ENCODE measurements at regions not wholly inside any gene's neighbourhood (a gene's known extent, or its start where the extent isn't known, plus 50 kb on each side); places are given as distances from the start of the nearest gene placed in this dataset.
"Not testable (repeated sequence)": the region's sequence is repeated elsewhere in the genome, so short reads cannot be mapped to it uniquely, and the experiment has no call there.

DNA sequence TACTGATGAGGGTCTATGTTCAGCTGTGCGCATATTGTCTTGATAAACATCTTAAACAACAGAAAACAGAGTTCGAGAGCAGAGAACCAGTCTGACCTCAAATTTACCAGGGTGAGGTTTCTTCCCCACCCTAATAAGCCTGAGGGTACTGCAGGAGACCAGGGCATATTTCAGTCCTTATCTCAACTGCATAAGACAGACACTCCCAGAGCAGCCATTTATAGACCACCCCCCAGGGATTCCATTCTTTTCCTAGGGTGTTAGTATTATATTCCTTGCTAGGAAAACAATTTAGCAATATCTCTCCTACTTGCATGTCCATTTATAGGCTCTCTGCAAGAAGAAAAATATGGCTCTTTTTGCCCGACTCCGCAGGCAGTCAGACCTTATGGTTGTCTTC is 89.5 kb upstream of the POMZP3 start:
- DNase-seq (ENCODE audit: low read depth), result not testable (repeated sequence)

DNA sequence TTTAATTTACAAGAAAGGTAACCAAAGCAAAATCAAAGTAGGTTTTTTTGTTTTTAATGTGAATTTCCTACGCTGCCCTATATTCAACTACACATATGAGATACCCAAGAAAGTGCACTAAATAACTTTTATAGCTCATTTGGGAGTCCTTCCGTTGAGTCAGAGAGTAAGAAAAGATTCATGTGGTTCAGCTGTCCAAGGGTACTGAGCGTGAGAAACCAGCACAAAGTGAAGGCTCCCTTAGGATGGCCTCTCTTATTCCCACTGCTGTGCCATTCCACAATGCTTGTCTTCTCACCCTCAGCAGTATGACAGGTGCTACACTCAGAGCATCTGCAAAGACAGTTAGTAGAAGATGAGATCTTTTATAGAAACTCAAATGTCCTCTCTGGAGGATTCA is 85.8 kb upstream of the POMZP3 start:
- DNase-seq (ENCODE audit: low read depth), result not testable (repeated sequence)

DNA sequence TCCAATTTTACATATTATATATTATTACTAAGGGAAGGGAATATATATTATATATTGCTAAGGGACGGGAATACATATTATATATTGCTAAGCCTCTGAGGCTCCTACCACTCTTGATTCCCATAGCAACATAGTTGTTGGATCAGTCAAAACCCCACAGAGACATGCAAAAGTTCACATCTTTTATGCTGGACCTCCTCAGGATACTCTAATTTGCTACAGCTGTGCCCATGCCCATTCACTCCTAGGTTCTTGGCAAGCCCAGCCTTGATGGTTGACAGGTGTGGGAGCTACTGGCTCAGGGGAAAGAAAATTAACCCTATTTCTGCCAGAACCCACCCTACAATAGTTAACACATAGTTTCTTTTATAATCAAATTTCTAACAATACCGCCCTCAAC is 84.6 kb upstream of the POMZP3 start:
- not testable (repeated sequence) for DNase-seq (ENCODE audit: low read depth)

DNA sequence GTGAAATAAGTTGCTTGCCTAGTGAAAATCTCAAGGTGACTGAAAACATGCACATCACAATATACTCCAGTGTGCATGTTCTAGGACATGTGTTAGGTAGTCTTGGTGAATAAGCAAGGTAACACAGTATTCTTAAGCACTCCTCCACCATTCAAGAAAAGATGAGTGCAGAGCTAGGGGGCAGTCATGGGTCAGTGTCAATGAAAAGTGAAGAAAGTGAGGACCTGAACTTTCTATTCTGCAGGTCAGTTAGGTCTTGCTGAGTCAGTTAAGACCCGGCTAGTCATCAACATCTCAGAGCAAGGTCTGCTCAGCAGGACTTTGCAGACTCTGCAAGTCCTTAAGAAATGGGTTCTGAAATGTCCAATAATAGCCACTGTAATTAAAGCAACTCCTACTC is 82.6 kb upstream of the POMZP3 start:
- DNase-seq (ENCODE audit: low read depth), result not testable (repeated sequence)

DNA sequence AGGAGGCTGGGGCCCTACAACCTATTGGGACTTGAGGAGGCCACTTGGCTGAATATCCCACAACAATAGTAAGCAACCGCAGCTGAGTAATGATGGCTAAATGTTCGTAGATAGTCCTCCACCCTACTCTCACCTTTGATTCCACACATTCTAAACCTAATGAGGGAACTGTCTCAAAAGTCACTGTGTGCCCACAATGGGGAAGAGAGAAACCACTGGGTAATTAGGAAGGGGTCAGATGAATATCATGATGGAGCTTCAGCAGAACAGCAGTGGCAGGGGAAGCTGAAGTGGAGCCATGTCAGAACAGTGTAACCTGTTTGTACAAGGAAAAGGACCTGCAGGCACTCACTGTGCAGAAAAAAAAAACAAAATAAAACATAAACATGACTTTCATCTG is 81.4 kb upstream of the POMZP3 start:
- not testable (repeated sequence) for DNase-seq (ENCODE audit: low read depth)

DNA sequence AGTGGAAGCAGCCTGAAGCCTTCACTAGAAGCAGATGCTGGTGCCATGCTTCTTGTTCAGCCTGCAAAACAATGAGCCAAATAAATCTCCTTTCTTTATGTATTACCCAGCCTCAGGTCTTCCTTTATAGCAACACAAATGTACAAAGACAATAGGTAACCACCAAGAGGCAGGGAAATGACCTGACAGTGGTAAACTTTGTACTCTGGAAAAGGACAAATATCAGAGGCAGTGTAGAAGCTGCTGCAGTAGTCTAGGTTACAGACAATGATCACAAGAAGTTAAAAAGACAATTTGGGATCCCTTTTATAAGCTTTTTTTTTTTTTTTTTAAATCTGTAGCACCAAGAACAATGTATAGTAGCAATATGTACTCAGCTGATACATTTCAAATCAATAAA is 76.7 kb upstream of the POMZP3 start:
- DNase-seq (ENCODE audit: low read depth), result not testable (repeated sequence)

DNA sequence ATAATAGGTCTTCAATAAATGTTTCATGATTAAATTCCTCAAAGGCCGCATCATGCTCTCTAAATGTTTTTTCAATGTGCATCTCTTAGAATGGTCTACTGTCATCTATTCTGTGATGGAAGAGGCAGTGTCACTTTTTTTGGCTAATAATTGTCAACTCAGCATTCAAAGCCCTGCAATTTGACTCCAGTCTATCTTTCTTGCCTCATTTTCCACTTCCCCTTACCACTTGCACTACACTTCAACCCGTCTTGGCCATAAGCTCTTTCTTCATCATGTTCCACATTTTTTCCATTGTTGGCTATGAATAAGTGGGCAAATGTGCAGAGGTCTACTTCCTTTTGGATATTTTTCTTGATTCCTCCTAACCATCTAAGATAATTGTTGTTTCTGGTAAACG is 59.2 kb upstream of the POMZP3 start:
- not testable (repeated sequence) for DNase-seq (ENCODE audit: low read depth)

DNA sequence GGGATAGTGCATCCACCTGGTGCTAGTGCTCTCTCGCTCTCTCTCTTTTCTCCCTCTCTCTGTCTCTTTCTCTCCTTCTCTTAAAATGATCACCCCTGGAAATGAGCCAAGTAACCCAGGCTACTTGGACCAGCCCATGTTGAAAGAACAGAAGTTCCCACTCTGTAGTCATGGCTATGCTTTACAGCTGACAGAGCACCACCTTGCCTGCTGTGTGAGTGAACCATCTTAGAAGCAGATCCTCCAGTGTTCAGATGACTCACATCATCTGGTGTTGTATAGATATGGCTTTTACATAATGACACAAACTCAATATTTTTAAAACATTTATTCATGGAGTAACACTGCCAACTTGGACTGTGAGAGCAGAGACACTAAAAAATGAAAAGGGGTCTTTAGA is 57.7 kb upstream of the POMZP3 start:
- DNase-seq (ENCODE audit: low read depth), result not testable (repeated sequence)

DNA sequence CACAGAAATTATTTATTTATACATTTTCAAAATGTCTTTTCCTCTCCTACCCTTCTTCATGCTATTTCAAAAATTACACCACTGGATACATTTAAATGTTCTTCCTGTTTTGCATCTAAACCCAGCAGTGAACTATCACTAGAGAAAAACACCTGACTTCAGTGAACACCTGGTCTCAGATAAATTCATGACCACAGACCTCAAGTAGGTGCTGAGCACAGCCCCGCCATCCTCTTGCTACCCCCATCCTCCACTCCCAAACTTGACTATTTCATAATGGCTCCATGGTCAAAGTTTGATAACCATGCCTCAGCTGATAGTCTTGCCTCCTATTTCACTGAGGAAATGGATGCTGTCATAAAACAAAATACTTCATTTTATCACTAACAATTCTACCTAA is 56.6 kb upstream of the POMZP3 start:
- not testable (repeated sequence) for DNase-seq (ENCODE audit: low read depth)

DNA sequence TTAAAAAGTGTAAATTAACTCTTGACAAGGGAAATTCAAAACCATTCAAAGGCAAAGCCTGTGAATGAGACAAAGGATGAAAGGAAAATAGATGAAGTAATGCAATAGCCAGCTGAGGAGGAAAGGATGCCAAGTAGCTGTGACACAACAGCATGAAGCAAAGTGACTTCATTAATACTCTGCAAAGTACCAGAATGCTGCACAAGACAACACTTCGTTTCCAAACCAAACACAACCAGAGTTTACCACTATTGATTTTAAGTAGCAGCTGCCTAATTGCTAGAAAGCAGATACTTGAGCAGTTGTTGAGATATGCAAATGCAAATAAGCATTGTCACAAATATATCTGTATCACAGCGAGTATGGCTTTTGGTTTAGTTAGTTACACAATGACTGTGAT is 54.7 kb upstream of the POMZP3 start:
- not testable (repeated sequence) for DNase-seq (ENCODE audit: low read depth)

DNA sequence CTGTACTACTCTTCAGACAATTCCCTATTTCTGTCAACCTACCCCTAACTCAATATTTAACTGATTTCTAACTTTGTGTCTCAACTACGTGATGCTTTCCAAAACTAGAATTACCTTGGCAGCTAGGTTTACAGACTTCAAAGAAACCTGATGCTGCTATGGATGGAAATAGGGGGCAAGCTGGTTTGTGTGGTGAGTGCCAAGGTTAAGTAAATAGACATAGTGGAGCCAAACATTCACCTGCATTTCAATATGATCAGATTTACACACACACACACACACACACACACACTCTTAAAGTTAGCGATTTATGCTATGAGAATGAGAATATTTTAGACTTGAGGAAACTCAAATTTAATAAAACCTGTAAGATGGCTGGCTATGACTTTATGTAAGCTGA is 52.1 kb upstream of the POMZP3 start:
- not testable (repeated sequence) for DNase-seq (ENCODE audit: low read depth)

DNA sequence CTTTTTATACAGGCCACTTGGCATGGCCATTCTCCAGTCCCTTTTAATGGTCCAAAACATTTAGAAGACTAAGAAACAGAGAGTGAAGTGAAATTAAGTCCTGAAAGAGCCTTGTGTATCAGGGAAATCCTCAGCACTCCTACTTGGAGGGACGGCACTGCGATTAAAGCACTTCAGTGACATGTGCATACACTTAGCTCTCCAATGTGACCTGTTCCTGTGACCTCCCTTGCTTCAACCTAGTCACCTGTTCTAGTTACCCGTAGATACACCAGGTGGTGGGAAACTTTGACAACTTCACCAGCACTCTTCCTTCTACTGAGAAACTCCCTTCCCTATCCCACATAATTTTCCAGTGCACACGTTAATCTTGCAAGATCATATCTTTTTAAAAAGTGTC is 51.4 kb upstream of the POMZP3 start:
- DNase-seq (ENCODE audit: low read depth), result not testable (repeated sequence)

DNA sequence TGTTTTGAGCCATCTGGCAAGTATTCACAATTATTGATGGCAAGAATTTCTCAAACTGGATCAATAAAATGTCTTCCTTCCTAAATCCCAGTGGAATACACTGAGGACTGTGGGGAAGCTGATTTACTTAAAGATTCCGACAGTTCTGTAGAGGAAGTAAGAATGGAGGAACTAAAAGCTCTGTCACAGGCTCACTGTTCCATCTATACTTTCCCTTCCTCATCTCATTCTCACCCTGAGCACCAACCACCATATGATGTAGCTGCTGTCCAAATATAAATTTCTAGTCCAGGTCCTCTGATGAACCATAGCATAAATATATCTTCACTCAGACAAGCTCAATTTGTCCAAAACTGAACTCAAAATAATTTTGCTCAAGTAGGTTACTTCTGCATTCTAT is 49.8 kb upstream of the POMZP3 start:
- not testable (repeated sequence) for DNase-seq (ENCODE audit: low read depth)

Measured in amniotic epithelial cell (primary cell).